Osteoblast (primary cell): ENCODE measurements at regions not wholly inside any gene's neighbourhood (a gene's known extent, or its start where the extent isn't known, plus 50 kb on each side); places are given as distances from the start of the nearest gene placed in this dataset.

Experiments used
- DNase-seq: peaks from one replicate; pipeline ENCODE4 v3.0.0; 2011; ENCODE audit warnings: low spot score, mixed read lengths; ENCODE audit not compliant: insufficient read length; ENCODE audit errors: missing footprints
- H2AFZ ChIP-seq: 2 replicates; pipeline ENCODE4 v1.6.0; 2011; ENCODE audit warnings: mild to moderate bottlenecking, low read length
- H3K27ac ChIP-seq: 2 replicates; pipeline ENCODE4 v1.5.1; 2011; ENCODE audit warnings: mild to moderate bottlenecking, low read depth, low read length, moderate library complexity
- H3K27me3 ChIP-seq: 2 replicates; pipeline ENCODE4 v1.6.0; 2012; ENCODE audit warnings: mild to moderate bottlenecking, control low read depth, inconsistent platforms, low read length, moderate library complexity; ENCODE audit not compliant: insufficient read depth
- H3K36me3 ChIP-seq: 2 replicates; pipeline ENCODE4 v1.5.1; 2011; ENCODE audit warnings: mild to moderate bottlenecking, low read length, control low read depth, moderate library complexity; ENCODE audit not compliant: insufficient read depth
- H3K4me1 ChIP-seq: 2 replicates; pipeline ENCODE4 v1.5.1; 2011; ENCODE audit warnings: mild to moderate bottlenecking, low read length, control low read depth, moderate library complexity; ENCODE audit not compliant: insufficient read depth
- H3K4me2 ChIP-seq: 2 replicates; pipeline ENCODE4 v1.6.0; 2011; ENCODE audit warnings: mild to moderate bottlenecking, low read length; ENCODE audit not compliant: insufficient read depth
- H3K4me3 ChIP-seq: fragments of 200-600 bp; sonication (generic); 3 replicates; pipeline ENCODE4 v1.5.1; 2012; ENCODE audit warnings: mild to moderate bottlenecking, low read length, inconsistent platforms; ENCODE audit not compliant: insufficient read depth
- H3K79me2 ChIP-seq: 2 replicates; pipeline ENCODE4 v1.6.0; 2012; ENCODE audit warnings: mild to moderate bottlenecking, low read length, control low read depth, inconsistent platforms; ENCODE audit not compliant: insufficient read depth
- H3K9me3 ChIP-seq: 2 replicates; pipeline ENCODE4 v1.5.1; 2011; ENCODE audit warnings: low read depth, low read length, control low read depth
- H4K20me1 ChIP-seq: 2 replicates; pipeline ENCODE4 v1.6.0; 2012; ENCODE audit warnings: mild to moderate bottlenecking, low read length, control low read depth; ENCODE audit not compliant: insufficient read depth
- TF ChIP-seq, protein P1 (sequence below): IDR thresholded peaks from 2 replicates; pipeline ENCODE4 v1.5.1; 2011; ENCODE audit warnings: mild to moderate bottlenecking, low read depth, low read length, moderate library complexity; ENCODE audit errors: extremely low read depth

DNA sequence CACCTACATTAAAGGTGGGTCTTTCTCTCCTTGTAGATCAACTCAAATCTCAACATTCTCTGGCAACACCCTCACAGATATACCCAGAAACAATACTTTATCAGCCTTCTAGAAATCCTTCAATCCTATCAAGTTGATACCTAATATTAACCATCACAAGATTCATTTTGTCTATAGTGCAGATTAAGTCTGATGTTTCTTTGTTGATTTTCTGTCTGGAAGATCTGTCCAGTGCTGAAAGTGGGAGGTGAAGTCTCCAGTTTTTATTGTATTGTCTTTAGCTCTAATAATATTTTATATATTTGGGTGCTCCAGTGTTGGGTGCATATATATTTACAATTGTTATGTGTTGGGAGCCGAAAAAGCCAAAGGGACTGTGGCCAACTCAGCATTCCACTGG lies 493.9 kb upstream of the ADGRB3 start:
- no peaks in the 10 kb centered on the region for H3K36me3 ChIP-seq
- H3K27ac ChIP-seq: no peak overlapping the region
- TF ChIP-seq, protein P1, sequence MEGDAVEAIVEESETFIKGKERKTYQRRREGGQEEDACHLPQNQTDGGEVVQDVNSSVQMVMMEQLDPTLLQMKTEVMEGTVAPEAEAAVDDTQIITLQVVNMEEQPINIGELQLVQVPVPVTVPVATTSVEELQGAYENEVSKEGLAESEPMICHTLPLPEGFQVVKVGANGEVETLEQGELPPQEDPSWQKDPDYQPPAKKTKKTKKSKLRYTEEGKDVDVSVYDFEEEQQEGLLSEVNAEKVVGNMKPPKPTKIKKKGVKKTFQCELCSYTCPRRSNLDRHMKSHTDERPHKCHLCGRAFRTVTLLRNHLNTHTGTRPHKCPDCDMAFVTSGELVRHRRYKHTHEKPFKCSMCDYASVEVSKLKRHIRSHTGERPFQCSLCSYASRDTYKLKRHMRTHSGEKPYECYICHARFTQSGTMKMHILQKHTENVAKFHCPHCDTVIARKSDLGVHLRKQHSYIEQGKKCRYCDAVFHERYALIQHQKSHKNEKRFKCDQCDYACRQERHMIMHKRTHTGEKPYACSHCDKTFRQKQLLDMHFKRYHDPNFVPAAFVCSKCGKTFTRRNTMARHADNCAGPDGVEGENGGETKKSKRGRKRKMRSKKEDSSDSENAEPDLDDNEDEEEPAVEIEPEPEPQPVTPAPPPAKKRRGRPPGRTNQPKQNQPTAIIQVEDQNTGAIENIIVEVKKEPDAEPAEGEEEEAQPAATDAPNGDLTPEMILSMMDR: no peak
- no peaks in the 10 kb centered on the region for H3K27me3 ChIP-seq
- DNase-seq: no peak
- peaks cover 2% of the 10 kb centered on the region for H3K9me3 ChIP-seq
- H3K4me3 ChIP-seq: no peak overlapping the region
- H3K4me1 ChIP-seq: no peaks in the 10 kb centered on the region
- no peak overlapping the region for H3K4me2 ChIP-seq
- no peaks in the 10 kb centered on the region for H4K20me1 ChIP-seq
- H2AFZ ChIP-seq: no peak overlapping the region
- H3K79me2 ChIP-seq: no peaks in the 10 kb centered on the region

DNA sequence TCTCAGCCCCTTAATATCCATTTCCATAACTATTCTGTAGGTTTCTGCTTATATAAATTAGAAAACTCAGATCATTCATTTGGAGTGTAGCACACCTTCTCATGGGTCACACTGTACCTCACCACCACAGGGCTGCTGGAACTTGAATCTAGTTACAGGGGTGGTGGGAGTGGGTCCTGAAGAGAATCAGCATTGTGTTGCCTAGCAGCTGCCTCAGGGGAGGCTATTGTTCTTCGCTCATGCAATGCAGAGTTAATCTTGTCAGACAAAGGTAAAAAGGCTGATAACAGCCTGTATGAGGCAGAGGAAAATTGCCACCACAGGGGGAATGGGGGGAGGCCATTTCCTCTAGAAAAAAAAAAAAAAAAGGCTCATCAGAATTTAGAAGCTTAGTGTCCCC lies 496.0 kb upstream of the ADGRB3 start:
- no peak for DNase-seq
- Histone ChIP-seq H3K36me3 (no peaks in the 10 kb centered on the region), H3K4me3 (no peak overlapping the region)

DNA sequence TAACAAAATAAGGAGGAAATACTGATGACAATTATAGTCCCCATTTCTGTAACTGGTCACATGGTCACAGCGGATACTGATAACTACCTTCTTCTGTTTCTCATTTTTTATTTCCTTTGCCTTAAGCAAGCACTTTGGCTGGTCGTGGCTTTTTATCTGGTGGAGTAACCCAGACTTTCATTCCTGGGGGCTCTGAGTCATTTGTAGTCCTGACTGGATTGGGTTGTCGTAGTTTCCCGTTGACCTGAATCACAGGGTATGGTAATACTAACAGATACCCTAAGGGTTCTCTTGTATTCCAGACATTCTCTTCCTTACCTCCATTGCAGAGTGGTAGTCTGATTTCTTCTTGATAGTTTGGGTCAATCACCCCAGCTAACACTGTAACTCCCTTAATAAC lies 500.3 kb upstream of the ADGRB3 start:
- no peaks in the 10 kb centered on the region for H3K27me3 ChIP-seq
- no peaks in the 10 kb centered on the region for H4K20me1 ChIP-seq
- no peak overlapping the region for H3K4me2 ChIP-seq
- no peaks in the 10 kb centered on the region for H3K79me2 ChIP-seq
- H3K4me1 ChIP-seq: no peaks in the 10 kb centered on the region
- H3K27ac ChIP-seq: no peak overlapping the region
- no peak overlapping the region for H3K4me3 ChIP-seq
- no peaks in the 10 kb centered on the region for H3K9me3 ChIP-seq
- no peak overlapping the region for H2AFZ ChIP-seq
- TF ChIP-seq, protein P1: no peak
- no peaks in the 10 kb centered on the region for H3K36me3 ChIP-seq
- DNase-seq: no peak

More for the DNA sequence above, 496.0 kb upstream of the ADGRB3 start:
- Histone ChIP-seq H3K79me2 (no peaks in the 10 kb centered on the region), H3K27ac (no peak overlapping the region), H2AFZ (no peak overlapping the region), H3K4me2 (no peak overlapping the region), H4K20me1 (no peaks in the 10 kb centered on the region), H3K4me1 (no peaks in the 10 kb centered on the region), H3K27me3 (no peaks in the 10 kb centered on the region), H3K9me3 (peaks cover 2% of the 10 kb centered on the region)
- TF ChIP-seq, protein P1: no peak

DNA sequence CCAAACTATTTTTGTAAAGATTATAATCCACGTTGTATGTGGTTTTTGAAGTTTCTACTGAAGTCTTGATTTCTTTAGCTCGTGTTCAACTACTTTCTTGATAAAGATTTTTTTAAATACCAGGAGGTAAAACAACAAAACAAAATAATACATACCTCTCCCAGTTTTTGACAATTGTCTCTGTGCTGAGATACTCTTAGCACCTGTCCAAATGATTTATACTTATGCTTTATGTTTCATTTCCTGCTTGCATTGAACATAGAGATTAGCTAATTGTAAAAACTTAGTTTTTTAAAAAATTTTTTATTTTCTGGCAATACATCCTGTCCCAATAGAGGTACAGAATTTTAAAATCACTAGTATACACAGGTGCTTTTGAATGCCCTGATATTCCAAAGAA lies 506.9 kb upstream of the ADGRB3 start:
- H4K20me1 ChIP-seq: no peaks in the 10 kb centered on the region
- no peak overlapping the region for H2AFZ ChIP-seq
- no peak for DNase-seq
- H3K36me3 ChIP-seq: no peaks in the 10 kb centered on the region
- H3K4me1 ChIP-seq: no peaks in the 10 kb centered on the region
- peaks cover 4% of the 10 kb centered on the region for H3K9me3 ChIP-seq
- TF ChIP-seq, protein P1: no peak
- H3K79me2 ChIP-seq: no peaks in the 10 kb centered on the region
- no peak overlapping the region for H3K27ac ChIP-seq
- no peak overlapping the region for H3K4me2 ChIP-seq
- H3K4me3 ChIP-seq: no peak overlapping the region
- H3K27me3 ChIP-seq: no peaks in the 10 kb centered on the region
